NCI-H1930 (cell line): ENCODE measurements at regions not wholly inside any gene's neighbourhood (a gene's known extent, or its start where the extent isn't known, plus 50 kb on each side); places are given as distances from the start of the nearest gene placed in this dataset.
A peak's percentile ranks its signal among the peaks of the same experiment; 100 is the strongest.

Source experiments
- DNase-seq, 2 experiments: peaks; one replicate each; lab custom pipeline; 2025; lab: John Stamatoyannopoulos, UW

DNA sequence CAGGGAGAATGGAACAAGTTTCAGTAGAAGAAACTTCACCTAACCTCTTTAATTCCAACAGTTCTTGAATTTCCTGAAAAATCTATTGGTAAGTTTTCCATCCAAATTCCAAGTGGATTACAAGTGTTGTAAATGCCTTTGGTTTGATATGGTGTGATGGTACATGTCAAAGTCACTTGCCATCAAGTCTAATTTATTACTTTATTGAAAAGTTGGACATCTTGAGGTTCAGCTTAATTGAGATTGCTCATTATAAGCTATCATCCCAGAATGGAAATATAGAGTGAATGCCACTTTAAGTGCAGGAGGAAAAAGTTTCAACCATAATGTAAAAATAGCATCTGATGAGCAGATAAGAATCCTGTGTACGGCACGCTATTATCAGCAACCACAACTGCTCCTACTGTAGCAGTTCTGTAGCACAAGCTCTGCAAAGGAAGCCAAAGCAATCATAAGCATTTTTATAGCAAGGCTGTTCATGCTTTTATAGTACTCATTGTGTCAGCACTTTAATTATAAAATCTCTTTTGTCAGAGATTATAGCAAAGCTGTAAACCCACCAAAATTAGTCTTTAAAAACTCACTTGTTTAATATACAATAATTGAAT is 991.8 kb upstream of the PHF14 start:
- no peak for DNase-seq

DNA sequence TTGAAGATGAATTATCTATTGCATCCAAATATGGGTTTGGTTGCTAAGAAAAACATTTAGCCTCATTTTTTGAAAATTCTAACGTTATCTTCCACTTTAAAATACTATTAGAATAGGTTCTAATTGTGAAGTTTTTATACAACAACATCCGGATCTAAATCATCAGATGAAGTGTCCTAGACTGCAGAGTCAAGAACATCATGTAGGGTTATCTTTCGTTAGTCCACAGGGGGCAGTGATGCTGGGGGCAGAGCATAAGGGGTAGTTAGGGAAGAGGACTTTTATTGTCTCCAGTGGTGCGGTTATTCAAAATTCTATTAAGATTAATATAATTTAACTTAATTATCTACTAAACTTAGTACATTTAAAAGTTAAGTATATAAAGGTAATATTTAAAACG is 990.6 kb upstream of the PHF14 start:
- no peak for DNase-seq

GRCh38 chr7:10015687-10016086 is 958.0 kb upstream of the PHF14 start:
- no peak for DNase-seq

DNA sequence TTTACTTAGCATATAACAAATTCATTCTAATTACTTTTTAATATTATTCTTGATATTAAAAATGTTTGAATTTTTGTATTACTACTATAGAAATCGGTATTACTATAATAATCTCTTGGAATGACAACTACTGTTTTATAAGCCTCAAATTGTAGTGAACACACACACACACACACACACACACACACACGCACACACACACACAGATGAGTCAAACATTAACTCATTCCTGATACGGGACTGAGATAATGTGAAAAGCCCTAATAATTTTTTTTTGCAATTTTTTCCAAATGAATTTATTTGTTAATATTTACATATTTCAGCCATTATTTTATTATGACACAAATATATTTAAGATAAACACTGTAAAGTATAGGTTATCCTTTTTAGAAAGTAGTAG is 951.2 kb upstream of the PHF14 start:
- no peak for DNase-seq

- DNase-seq = no peak
These were observed 950.7 kb upstream of the PHF14 start for GRCh38 chr7:10022957-10023356.

GRCh38 chr7:10034843-10035556 is 938.7 kb upstream of the PHF14 start:
- DNase-seq = no peak

DNA sequence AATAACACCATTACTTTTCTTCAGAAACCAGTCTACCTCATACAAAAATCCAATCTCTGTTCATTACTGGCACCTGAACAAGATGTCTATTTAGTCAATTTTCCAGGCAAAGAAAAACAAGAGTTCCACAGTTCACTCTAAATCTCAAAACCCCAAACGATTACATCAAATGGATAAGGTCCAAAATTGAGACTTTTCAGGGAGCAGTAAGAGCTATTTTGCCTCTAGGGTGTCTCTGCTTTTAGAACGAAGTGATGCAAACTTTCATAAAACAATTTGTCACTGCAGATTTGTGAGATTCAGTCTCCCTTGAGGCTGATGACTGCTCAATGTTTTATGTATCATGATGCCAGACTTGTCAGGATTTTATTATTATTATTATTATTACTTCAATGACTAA is 937.0 kb upstream of the PHF14 start:
- no peak for DNase-seq

DNA sequence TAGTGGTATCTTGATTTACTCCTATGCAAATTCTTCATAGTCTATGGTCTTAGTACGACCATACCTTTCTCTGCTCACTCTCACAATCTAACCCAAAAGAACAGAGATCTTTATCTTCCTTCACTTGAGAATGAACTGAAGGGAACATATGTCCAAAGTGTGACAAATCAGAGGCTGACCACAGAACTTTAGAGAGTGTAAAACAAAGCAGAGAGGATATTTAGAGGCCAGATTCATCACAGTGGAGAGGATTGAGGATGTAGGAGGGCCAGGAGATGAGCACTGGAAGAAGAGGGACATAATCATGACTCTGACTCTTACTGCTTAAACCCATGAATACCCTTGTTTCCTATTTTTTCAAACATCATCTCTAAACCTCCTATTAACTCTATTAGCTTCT is 935.3 kb upstream of the PHF14 start:
- no peak for DNase-seq

GRCh38 chr7:10040674-10041073 is 933.0 kb upstream of the PHF14 start:
- DNase-seq = no peak

DNA sequence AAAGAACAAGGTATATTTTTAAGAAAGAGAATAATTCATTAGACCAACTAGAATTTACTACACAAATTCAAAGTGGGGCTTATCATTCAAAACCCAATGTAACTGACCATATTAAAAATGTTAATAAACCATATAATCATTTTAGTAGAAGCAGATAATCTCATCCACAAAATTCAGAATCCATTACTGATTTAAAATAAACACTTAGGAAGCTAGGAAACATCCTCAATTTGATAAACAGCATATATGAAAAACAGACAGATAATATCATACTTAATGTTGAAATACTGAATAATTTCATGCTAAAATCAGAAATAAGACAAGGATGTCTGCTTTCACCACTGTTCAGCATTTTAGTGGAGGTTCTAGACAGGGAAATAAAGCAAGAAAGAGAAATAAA is 902.8 kb upstream of the PHF14 start:
- DNase-seq = no peak

DNA sequence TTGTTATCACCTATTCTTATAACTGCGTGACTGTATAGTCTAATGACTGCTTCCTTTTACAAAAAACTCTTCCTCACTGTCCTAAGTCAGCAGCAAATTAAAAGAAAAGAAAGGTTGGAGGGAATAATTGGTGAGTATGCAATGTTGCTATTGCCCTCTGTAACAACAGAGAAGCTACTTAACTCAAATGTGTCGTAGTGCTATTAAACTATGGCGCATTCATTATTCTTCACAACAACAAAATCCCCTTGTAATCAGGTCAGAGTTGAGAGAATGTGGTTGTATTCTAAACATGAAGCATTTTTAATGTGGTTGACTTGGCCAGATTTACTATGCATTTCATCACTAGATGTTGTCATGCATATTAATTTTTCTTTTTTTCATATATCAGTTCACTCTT is 897.8 kb upstream of the PHF14 start:
- DNase-seq = no peak

GRCh38 chr7:10076660-10077300 is 896.9 kb upstream of the PHF14 start:
- no peak for DNase-seq

GRCh38 chr7:10079572-10079971 is 894.1 kb upstream of the PHF14 start:
- no peak for DNase-seq

DNA sequence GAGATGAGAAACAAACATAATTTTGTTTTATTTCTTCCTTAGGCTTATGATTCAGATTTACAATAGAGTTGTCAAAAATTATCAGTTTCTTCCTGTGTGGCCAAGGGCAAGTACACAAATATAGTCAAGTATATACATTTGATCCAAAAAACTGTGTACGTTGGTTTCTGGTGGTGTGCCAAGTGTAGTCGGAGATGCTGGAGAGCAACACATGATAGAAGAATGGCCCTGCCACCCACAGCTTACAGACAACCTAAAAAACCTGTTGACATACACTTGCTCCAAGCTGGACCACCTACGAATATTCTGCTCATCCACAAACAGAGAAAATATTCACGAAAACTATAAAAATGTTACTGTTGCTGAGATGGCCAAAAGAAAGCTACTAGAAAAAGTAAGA is 890.8 kb upstream of the PHF14 start:
- no peak for DNase-seq

GRCh38 chr7:10083766-10084165 is 889.9 kb upstream of the PHF14 start:
- no peak for DNase-seq

DNA sequence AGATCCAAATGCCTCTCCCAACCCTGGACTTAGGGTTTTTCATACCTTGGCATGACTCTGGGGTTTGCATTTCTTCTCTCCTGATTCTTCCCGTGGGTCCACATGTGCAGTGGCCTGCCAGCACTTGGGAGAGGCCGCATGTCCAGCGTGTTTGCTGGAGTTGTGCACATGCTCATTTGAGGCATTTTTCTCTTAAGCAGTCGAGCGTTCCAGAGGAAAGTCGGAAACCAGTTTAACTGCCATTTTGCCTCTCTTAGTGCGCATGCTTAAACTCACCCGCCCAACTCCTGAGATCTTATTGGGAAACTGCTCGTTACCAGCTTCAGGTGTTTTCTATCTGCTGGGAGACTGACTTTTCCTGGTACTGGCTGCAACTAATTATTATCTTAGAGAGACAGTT is 888.4 kb upstream of the PHF14 start:
- DNase-seq = no peak

DNA sequence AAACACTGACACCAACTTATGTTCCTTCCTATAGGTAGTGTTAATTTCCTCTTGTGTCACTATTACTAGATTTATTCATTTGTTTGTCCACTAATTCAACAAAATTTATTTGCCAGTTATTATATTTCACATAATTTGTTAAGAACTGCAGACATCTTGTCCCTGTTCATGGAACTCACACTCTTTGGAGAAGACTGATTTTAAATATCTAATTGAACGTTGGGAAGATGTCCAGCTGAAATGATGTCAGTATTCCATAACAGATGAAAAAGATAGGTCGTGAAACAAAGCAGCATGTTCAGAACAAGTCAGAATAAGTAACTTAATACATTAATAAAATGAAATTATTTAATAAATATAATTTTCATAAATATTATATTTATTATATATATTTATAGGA is 873.1 kb upstream of the PHF14 start:
- no peak for DNase-seq

DNA sequence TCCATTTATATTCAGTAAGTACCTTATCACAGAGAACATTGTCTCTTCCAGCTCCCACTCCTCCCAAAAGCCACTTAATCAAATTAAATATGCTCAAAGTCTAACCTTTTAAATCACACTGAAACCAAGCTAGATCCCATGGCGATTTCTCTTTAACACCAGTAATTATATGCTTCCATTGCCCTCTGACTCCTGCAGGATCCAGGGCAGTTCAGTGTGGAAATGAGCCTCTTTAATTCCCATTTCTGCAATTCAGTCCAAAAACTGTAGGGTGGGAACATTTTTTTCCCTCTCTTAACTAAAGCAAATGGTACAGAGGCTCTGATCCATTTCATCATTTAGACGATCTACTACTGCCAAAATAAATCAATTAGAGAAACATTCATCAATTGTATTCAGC is 872.3 kb upstream of the PHF14 start:
- DNase-seq = no peak

DNA sequence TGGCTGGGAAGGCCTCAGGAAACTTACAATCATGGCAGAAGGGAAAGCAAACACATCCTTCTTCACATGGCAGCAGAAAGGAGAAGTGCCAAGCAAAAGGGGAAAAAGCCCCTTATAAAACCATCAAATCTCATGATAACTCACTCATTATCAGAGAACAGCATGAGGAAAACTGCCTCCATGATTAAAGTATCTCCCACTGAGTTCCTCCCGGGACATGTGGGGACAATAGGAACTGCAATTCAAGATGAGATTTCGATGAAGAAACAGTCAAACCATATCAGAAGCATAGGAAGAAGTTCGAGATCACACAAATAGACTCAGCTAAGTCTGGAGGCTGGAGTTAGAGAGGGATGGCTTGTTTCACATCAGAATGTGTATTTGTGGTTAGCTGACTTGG is 869.4 kb upstream of the PHF14 start:
- no peak for DNase-seq

GRCh38 chr7:10106609-10107008 is 867.1 kb upstream of the PHF14 start:
- DNase-seq = no peak

DNA sequence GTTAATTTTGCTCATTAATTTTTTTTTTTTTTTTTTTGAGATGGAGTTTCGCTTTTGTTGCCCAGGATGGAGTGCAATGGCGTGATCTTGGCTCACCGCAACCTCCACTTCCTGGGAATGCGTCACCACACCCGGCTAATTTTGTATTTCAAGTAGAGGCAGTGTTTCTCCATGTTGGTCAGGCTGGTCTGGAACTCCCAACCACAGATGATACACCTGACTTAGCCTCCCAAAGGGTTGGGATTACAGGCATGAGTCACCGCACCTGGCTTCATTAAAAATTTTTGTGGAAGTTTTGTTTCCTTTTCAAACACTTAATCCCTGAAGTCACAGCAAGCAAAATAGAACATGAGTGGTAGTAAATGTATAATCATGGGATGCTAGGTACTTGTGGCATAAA is 857.2 kb upstream of the PHF14 start:
- DNase-seq = no peak

- no peak for DNase-seq
These were observed 855.9 kb upstream of the PHF14 start for GRCh38 chr7:10117815-10118214.

GRCh38 chr7:10120936-10121335 is 852.7 kb upstream of the PHF14 start:
- no peak for DNase-seq

GRCh38 chr7:10121631-10122030 is 852.0 kb upstream of the PHF14 start:
- peak; percentile 33 to 42 for DNase-seq
